Left lung (tissue), 4 donors: ENCODE measurements at regions not wholly inside any gene's neighbourhood (a gene's known extent, or its start where the extent isn't known, plus 50 kb on each side); places are given as distances from the start of the nearest gene placed in this dataset.
A peak's percentile ranks its signal among the peaks of the same experiment; 100 is the strongest.

Experiments
- ATAC-seq: fragments of 200-7000 bp; cut with Tn5 transposase; one replicate; pipeline ENCODE4 v1.9.1; 2020; ENCODE audit warnings: moderate library complexity
- DNase-seq, 4 donors: peaks; one replicate each; pipeline ENCODE4 v3.0.0-alpha.2; 2013 to 2020
- H3K27ac ChIP-seq, 2 donors: fragments of 200-600 bp; sonication (generic) in 1 of 2; one replicate each; pipeline versions ENCODE4 v1.5.0 to v1.8.0; 2020 to 2021
- H3K27me3 ChIP-seq, 2 donors: fragments of 200-600 bp; sonication (generic) in 1 of 2; one replicate each; pipeline versions ENCODE4 v1.5.0 to v1.8.0; 2020 to 2021
- H3K36me3 ChIP-seq, 2 donors: fragments of 200-600 bp; sonication (generic) in 1 of 2; one replicate each; pipeline versions ENCODE4 v1.5.0 to v1.8.0; 2020 to 2021
- H3K4me1 ChIP-seq, 2 donors: fragments of 200-600 bp; one replicate each; pipeline ENCODE4 v1.8.0; 2021
- H3K4me3 ChIP-seq, 2 donors: fragments of 200-600 bp; sonication (generic) in 1 of 2; one replicate each; pipeline versions ENCODE4 v1.5.0 to v1.8.0; 2020 to 2021; ENCODE audit warnings: mild to moderate bottlenecking in 1 of 2
- H3K9me3 ChIP-seq, 2 donors: fragments of 200-600 bp; sonication (generic) in 1 of 2; one replicate each; pipeline versions ENCODE4 v1.5.0 to v1.8.0; 2020 to 2021
- CTCF ChIP-seq, 2 donors: fragments of 200-600 bp; sonication (generic) in 1 of 2; IDR thresholded peaks; one replicate each; pipeline versions ENCODE4 v1.5.0 to v1.8.0; 2021; ENCODE audit warnings: antibody characterized with exemption in 2 of 2
- intact Hi-C, 2 donors: fragments of 100-400 bp; cut with DNase I; formaldehyde crosslinking; loops; one replicate each; pipeline versions ENCODE4 v1.11.2 to v1.14.2; 2022
- donor health status: DM: no; HTN: yes; CAD: no.
- donor health status: DM: no; HTN: no; CAD: no.

GRCh38 chr18:44060197-44060596 lies 620.5 kb upstream of the SETBP1 start:
- Histone ChIP-seq H3K27ac (no peak overlapping the region), H3K27me3 (no peaks in the 10 kb centered on the region), H3K36me3 (no peaks in the 10 kb centered on the region), H3K4me3 (no peak overlapping the region), H3K4me1 (no peaks in the 10 kb centered on the region), H3K9me3 (peaks cover 0 to 3% of the 10 kb centered on the region in 2 donors)
- ATAC-seq, result no peak
- intact Hi-C loops, result no loop called here
- peak in 1 of 4 donors; percentile 32 for DNase-seq
- no peak for TF ChIP-seq CTCF (IDR thresholded peaks at IDR 0.05)

- H3K36me3 ChIP-seq, result no peaks in the 10 kb centered on the region
- TF ChIP-seq CTCF (IDR thresholded peaks at IDR 0.05), result no peak
- no peak overlapping the region for H3K4me3 ChIP-seq
- no peak overlapping the region for H3K27ac ChIP-seq
- no peaks in the 10 kb centered on the region for H3K27me3 ChIP-seq
- peaks cover 0 to 3% of the 10 kb centered on the region in 2 donors for H3K9me3 ChIP-seq
- no peaks in the 10 kb centered on the region for H3K4me1 ChIP-seq
- ATAC-seq (no peak), DNase-seq (peak in 1 of 4 donors; percentile 27)
- intact Hi-C loops, result no loop called here
Observed at GRCh38 chr18:44061438-44061837, 619.2 kb upstream of the SETBP1 start.

- no peak for ATAC-seq
- no peaks in the 10 kb centered on the region for H3K4me1 ChIP-seq
- H3K27me3 ChIP-seq, result no peaks in the 10 kb centered on the region
- H3K27ac ChIP-seq, result no peak overlapping the region
- peaks cover 0 to 3% of the 10 kb centered on the region in 2 donors for H3K9me3 ChIP-seq
- H3K36me3 ChIP-seq, result no peaks in the 10 kb centered on the region
- TF ChIP-seq CTCF (IDR thresholded peaks at IDR 0.05), result no peak
- peak in 1 of 4 donors; percentile 8 for DNase-seq
- H3K4me3 ChIP-seq, result no peak overlapping the region
- intact Hi-C loops, result no loop called here
Observed at GRCh38 chr18:44062345-44062744, 618.3 kb upstream of the SETBP1 start.

GRCh38 chr18:44065206-44065605 lies 615.5 kb upstream of the SETBP1 start:
- Histone ChIP-seq H3K4me3 (no peak overlapping the region), H3K27ac (no peak overlapping the region), H3K27me3 (no peaks in the 10 kb centered on the region), H3K4me1 (no peaks in the 10 kb centered on the region), H3K36me3 (no peaks in the 10 kb centered on the region), H3K9me3 (peaks cover 0 to 3% of the 10 kb centered on the region in 2 donors)
- DNase-seq, result no peak
- no peak for ATAC-seq
- no peak for TF ChIP-seq CTCF (IDR thresholded peaks at IDR 0.05)
- intact Hi-C loops, result no loop called here

GRCh38 chr18:44066541-44066940 lies 614.1 kb upstream of the SETBP1 start:
- H3K27ac ChIP-seq, result no peak overlapping the region
- TF ChIP-seq CTCF (IDR thresholded peaks at IDR 0.05), result no peak
- intact Hi-C loops, result no loop called here

More at GRCh38 chr18:44066541-44066940, 614.1 kb upstream of the SETBP1 start:
- no peaks in the 10 kb centered on the region for H3K9me3 ChIP-seq
- ATAC-seq (no peak), DNase-seq (peak in 1 of 4 donors; percentile 7)
- no peaks in the 10 kb centered on the region for H3K27me3 ChIP-seq
- H3K36me3 ChIP-seq, result no peaks in the 10 kb centered on the region
- no peak overlapping the region for H3K4me3 ChIP-seq
- H3K4me1 ChIP-seq, result no peaks in the 10 kb centered on the region
